CD14-positive monocyte (primary cell): ENCODE measurements at regions not wholly inside any gene's neighbourhood (a gene's known extent, or its start where the extent isn't known, plus 50 kb on each side); places are given as distances from the start of the nearest gene placed in this dataset.

Experiments used
- DNase-seq, 3 donors: peaks; one replicate each; pipeline ENCODE4 v3.0.0-alpha.2; 2011 to 2022
- H2AFZ ChIP-seq: 2 replicates; pipeline ENCODE4 v1.6.0; 2012; ENCODE audit warnings: mild to moderate bottlenecking, low read depth, low read length, inconsistent platforms; ENCODE audit not compliant: insufficient read depth, poor library complexity, severe bottlenecking
- H3K27ac ChIP-seq, 2 donors: 1 replicate in 1 of 2; 2 replicates in 1 of 2; pipeline ENCODE4 v1.5.1; 2012 to 2013; ENCODE audit warnings: low read length in 2 of 2, control low read depth in 1 of 2, inconsistent platforms in 1 of 2, low read depth in 1 of 2, mild to moderate bottlenecking in 1 of 2
- H3K27me3 ChIP-seq, 2 donors: one replicate each; pipeline versions ENCODE4 v1.6.0 to v1.6.1; 2011 to 2013; ENCODE audit warnings: low read length in 2 of 2; ENCODE audit not compliant: control insufficient read depth in 2 of 2, insufficient read depth in 2 of 2
- H3K36me3 ChIP-seq, 2 donors: replicated peaks in 1 of 2; 1 replicate in 1 of 2; 2 replicates in 1 of 2; pipeline versions ENCODE4 v1.5.1 to v1.6.1; 2012 to 2013; ENCODE audit warnings: low read length in 2 of 2, control low read depth in 1 of 2, inconsistent platforms in 1 of 2, mild to moderate bottlenecking in 1 of 2; ENCODE audit not compliant: insufficient read depth in 2 of 2, control insufficient read depth in 1 of 2
- H3K4me1 ChIP-seq, 2 donors: 1 replicate in 1 of 2; 2 replicates in 1 of 2; pipeline versions ENCODE4 v1.5.1 to v1.6.1; 2012 to 2013; ENCODE audit warnings: low read length in 2 of 2, control low read depth in 1 of 2, inconsistent platforms in 1 of 2, mild to moderate bottlenecking in 1 of 2, moderate library complexity in 1 of 2; ENCODE audit not compliant: insufficient read depth in 2 of 2, control insufficient read depth in 1 of 2
- H3K4me2 ChIP-seq: replicated peaks from 2 replicates; pipeline ENCODE3; 2012; ENCODE audit warnings: low read length, moderate library complexity, mild to moderate bottlenecking; ENCODE audit not compliant: poor library complexity, severe bottlenecking; ENCODE audit errors: extremely low read depth
- H3K4me3 ChIP-seq, 3 experiments: fragments of 200-600 bp in 1 of 3; sonication (generic) in 1 of 3; replicated peaks in 1 of 3; 1 replicate in 2 of 3; 2 replicates in 1 of 3; pipeline ENCODE4 v1.5.1; 2011 to 2013; ENCODE audit warnings: low read length in 3 of 3, mild to moderate bottlenecking in 3 of 3, control low read depth in 2 of 3, low read depth in 2 of 3, inconsistent platforms in 1 of 3, moderate library complexity in 1 of 3
- H3K79me2 ChIP-seq: 2 replicates; pipeline ENCODE4 v1.6.0; 2012; ENCODE audit warnings: mild to moderate bottlenecking, control low read depth, inconsistent platforms, low read length, moderate library complexity; ENCODE audit not compliant: insufficient read depth
- H3K9ac ChIP-seq: 2 replicates; pipeline ENCODE4 v1.6.0; 2017; ENCODE audit warnings: low read length, mild to moderate bottlenecking; ENCODE audit not compliant: insufficient read depth, poor library complexity, severe bottlenecking
- H3K9me3 ChIP-seq, 2 donors: replicated peaks in 1 of 2; 1 replicate in 1 of 2; 2 replicates in 1 of 2; pipeline versions ENCODE4 v1.5.1 to v1.6.1; 2012 to 2013; ENCODE audit warnings: low read length in 2 of 2, control low read depth in 1 of 2; ENCODE audit not compliant: control insufficient read depth in 1 of 2, insufficient read depth in 1 of 2
- H4K20me1 ChIP-seq: 2 replicates; pipeline ENCODE4 v1.6.0; 2012; ENCODE audit warnings: mild to moderate bottlenecking, low read length, control low read depth, moderate library complexity; ENCODE audit not compliant: insufficient read depth
- H3K27ac Mint-ChIP-seq, 7 donors: one replicate each; pipeline ENCODE4 v1.8.0; 2020; ENCODE audit warnings: mild to moderate bottlenecking in 7 of 7, mixed read lengths in 7 of 7, moderate library complexity in 6 of 7, inconsistent platforms in 2 of 7
- H3K27me3 Mint-ChIP-seq, 3 donors: one replicate each; pipeline ENCODE4 v1.8.0; 2021 to 2022; ENCODE audit warnings: low read depth in 3 of 3, mild to moderate bottlenecking in 3 of 3, mixed read lengths in 3 of 3, moderate library complexity in 3 of 3, inconsistent platforms in 1 of 3
- H3K36me3 Mint-ChIP-seq, 2 donors: one replicate each; pipeline ENCODE4 v1.8.0; 2020; ENCODE audit warnings: mixed read lengths in 2 of 2, inconsistent platforms in 1 of 2, mild to moderate bottlenecking in 1 of 2
- H3K4me1 Mint-ChIP-seq: one replicate; pipeline ENCODE4 v1.8.0; 2020; ENCODE audit warnings: mild to moderate bottlenecking, mixed read lengths
- H3K4me3 Mint-ChIP-seq, 2 donors: one replicate each; pipeline ENCODE4 v1.8.0; 2020; ENCODE audit warnings: mild to moderate bottlenecking in 2 of 2, mixed read lengths in 2 of 2, moderate library complexity in 1 of 2
- H3K9me3 Mint-ChIP-seq, 7 donors: one replicate each; pipeline ENCODE4 v1.8.0; 2020 to 2022; ENCODE audit warnings: mixed read lengths in 7 of 7, mild to moderate bottlenecking in 6 of 7, moderate library complexity in 6 of 7, inconsistent platforms in 2 of 7
- WGBS: methylation state at CpG from one replicate; pipeline ENCODE4 v1.1.5; 2013; ENCODE audit warnings: missing lambda C conversion rate; ENCODE audit not compliant: insufficient coverage; 5-methylcytosine and 5-hydroxymethylcytosine counted together
- intact Hi-C, 2 donors: fragments of 100-400 bp; cut with micrococcal nuclease; formaldehyde crosslinking; loops; one replicate each; pipeline versions ENCODE4 v1.15.0 to v1.15.1; 2023
- TF ChIP-seq, protein P1 (sequence below): fragments of 200-600 bp; IDR thresholded peaks from one replicate; pipeline ENCODE4 v1.8.0; 2022; ENCODE audit warnings: antibody characterized with exemption, mild to moderate bottlenecking

DNA sequence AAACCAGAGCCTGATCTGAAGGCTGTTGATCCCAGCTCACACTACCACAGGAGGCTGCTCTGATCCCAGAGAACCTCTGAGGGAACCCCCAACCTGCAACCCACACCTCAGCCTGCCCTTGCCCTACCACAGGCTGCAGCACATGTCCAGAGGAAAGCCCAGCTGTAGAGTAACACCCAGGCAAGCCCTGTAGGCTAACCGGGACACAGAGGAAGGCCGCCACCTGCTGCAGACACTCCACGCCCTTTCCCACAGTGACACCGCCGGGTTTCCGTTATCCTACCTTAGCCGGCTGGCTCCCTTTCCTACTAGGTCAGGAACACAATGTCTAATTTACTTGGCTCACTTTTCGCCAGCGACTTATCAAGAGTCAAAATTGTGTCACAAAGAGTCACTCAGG lies 266.7 kb upstream of the KLHL29 start:
- H3K27me3 Mint-ChIP-seq, result peaks cover 0 to 1% (median 1%) of the 10 kb centered on the region in 3 donors
- no peaks in the 10 kb centered on the region for H3K36me3 ChIP-seq
- no peak for DNase-seq
- TF ChIP-seq, protein P1, sequence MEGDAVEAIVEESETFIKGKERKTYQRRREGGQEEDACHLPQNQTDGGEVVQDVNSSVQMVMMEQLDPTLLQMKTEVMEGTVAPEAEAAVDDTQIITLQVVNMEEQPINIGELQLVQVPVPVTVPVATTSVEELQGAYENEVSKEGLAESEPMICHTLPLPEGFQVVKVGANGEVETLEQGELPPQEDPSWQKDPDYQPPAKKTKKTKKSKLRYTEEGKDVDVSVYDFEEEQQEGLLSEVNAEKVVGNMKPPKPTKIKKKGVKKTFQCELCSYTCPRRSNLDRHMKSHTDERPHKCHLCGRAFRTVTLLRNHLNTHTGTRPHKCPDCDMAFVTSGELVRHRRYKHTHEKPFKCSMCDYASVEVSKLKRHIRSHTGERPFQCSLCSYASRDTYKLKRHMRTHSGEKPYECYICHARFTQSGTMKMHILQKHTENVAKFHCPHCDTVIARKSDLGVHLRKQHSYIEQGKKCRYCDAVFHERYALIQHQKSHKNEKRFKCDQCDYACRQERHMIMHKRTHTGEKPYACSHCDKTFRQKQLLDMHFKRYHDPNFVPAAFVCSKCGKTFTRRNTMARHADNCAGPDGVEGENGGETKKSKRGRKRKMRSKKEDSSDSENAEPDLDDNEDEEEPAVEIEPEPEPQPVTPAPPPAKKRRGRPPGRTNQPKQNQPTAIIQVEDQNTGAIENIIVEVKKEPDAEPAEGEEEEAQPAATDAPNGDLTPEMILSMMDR, result no peak
- no peak overlapping the region for H3K9ac ChIP-seq
- no peaks in the 10 kb centered on the region for H4K20me1 ChIP-seq
- H3K4me3 ChIP-seq, result no peak overlapping the region
- H3K27ac Mint-ChIP-seq, result no peak overlapping the region
- H3K36me3 Mint-ChIP-seq, result no peaks in the 10 kb centered on the region
- no peaks in the 10 kb centered on the region for H3K9me3 ChIP-seq
- peaks cover 0 to 7% (median 5%) of the 10 kb centered on the region in 7 donors for H3K9me3 Mint-ChIP-seq
- no peaks in the 10 kb centered on the region for H3K4me1 Mint-ChIP-seq
- H3K4me2 ChIP-seq, result no peak overlapping the region
- intact Hi-C loops, result no loop called here
- H3K79me2 ChIP-seq, result no peaks in the 10 kb centered on the region
- H3K4me3 Mint-ChIP-seq, result no peak overlapping the region
- WGBS, result 93% methylated on average over 9 of the region's 9 CpGs
- no peak overlapping the region for H3K27ac ChIP-seq
- H3K4me1 ChIP-seq, result no peaks in the 10 kb centered on the region
- no peak overlapping the region for H2AFZ ChIP-seq
- no peaks in the 10 kb centered on the region for H3K27me3 ChIP-seq

GRCh38 chr2:23118894-23119293 lies 266.1 kb upstream of the KLHL29 start:
- H3K27me3 Mint-ChIP-seq, result peaks cover 0 to 4% (median 1%) of the 10 kb centered on the region in 3 donors
- H3K4me2 ChIP-seq, result no peak overlapping the region
- no peaks in the 10 kb centered on the region for H3K27me3 ChIP-seq
- no peak overlapping the region for H2AFZ ChIP-seq
- no peaks in the 10 kb centered on the region for H4K20me1 ChIP-seq
- TF ChIP-seq, protein P1, result no peak
- no peak overlapping the region for H3K4me3 ChIP-seq
- no peaks in the 10 kb centered on the region for H3K79me2 ChIP-seq
- no peak overlapping the region for H3K27ac Mint-ChIP-seq
- H3K4me1 ChIP-seq, result no peaks in the 10 kb centered on the region
- intact Hi-C loops, result no loop called here
- H3K9ac ChIP-seq, result no peak overlapping the region
- H3K4me1 Mint-ChIP-seq, result no peaks in the 10 kb centered on the region
- WGBS, result 92% methylated on average over 8 of the region's 11 CpGs
- no peaks in the 10 kb centered on the region for H3K36me3 Mint-ChIP-seq
- no peak overlapping the region for H3K27ac ChIP-seq
- no peaks in the 10 kb centered on the region for H3K36me3 ChIP-seq
- no peak overlapping the region for H3K4me3 Mint-ChIP-seq
- no peak for DNase-seq
- H3K9me3 ChIP-seq, result no peaks in the 10 kb centered on the region
- peaks cover 0 to 7% (median 4%) of the 10 kb centered on the region in 7 donors for H3K9me3 Mint-ChIP-seq
